Hepatocyte (in vitro differentiated cells): ENCODE measurements at regions not wholly inside any gene's neighbourhood (a gene's known extent, or its start where the extent isn't known, plus 50 kb on each side); places are given as distances from the start of the nearest gene placed in this dataset.

Experiments used
- CTCF ChIP-seq: fragments of 200-600 bp; sonication (generic); IDR thresholded peaks from 2 replicates; pipeline ENCODE4 v1.5.1; 2016; ENCODE audit warnings: antibody characterized with exemption, mild to moderate bottlenecking; ENCODE audit not compliant: poor library complexity
- EZH2 ChIP-seq: fragments of 200-600 bp; sonication (generic); IDR thresholded peaks from 2 replicates; pipeline ENCODE4 v1.6.1; 2016; ENCODE audit warnings: antibody characterized with exemption, mild to moderate bottlenecking, borderline replicate concordance
- EZH2phosphoT487 ChIP-seq: fragments of 200-600 bp; sonication (generic); IDR thresholded peaks from one replicate; pipeline ENCODE4 v1.6.1; 2018; ENCODE audit warnings: antibody characterized with exemption, mild to moderate bottlenecking, low read depth, moderate library complexity; ENCODE audit not compliant: unreplicated experiment, severe bottlenecking

- TF ChIP-seq CTCF, result no peak
- no peak for TF ChIP-seq EZH2
- TF ChIP-seq EZH2phosphoT487, result no peak
These were observed 926.5 kb upstream of the CNTNAP5 start for GRCh38 chr2:123098619-123099018.
